GM21515 (cell line): ENCODE measurements at regions not wholly inside any gene's neighbourhood (a gene's known extent, or its start where the extent isn't known, plus 50 kb on each side); places are given as distances from the start of the nearest gene placed in this dataset.
"Not testable (repeated sequence)": the region's sequence is repeated elsewhere in the genome, so short reads cannot be mapped to it uniquely, and the experiment has no call there.

Experiments
- ATAC-seq: cut with Tn5 transposase; IDR thresholded peaks from one replicate; pipeline ENCODE4 v1.9.1; 2021; ENCODE audit not compliant: unreplicated experiment

- not testable (repeated sequence) for ATAC-seq
Measured at GRCh38 chr5:108532129-108532445, 150.2 kb upstream of the FBXL17 start.

- ATAC-seq = no peak
Measured at GRCh38 chr5:108531367-108532128, 149.7 kb upstream of the FBXL17 start.

GRCh38 chr5:108530706-108531105 lies 148.8 kb upstream of the FBXL17 start:
- ATAC-seq = no peak

- ATAC-seq = no peak
Measured at GRCh38 chr5:108529381-108529780, 147.5 kb upstream of the FBXL17 start.

- no peak for ATAC-seq
Measured at GRCh38 chr5:108528655-108529054, 146.8 kb upstream of the FBXL17 start.

- no peak for ATAC-seq
Measured at GRCh38 chr5:108524564-108524963, 142.7 kb upstream of the FBXL17 start.

- peak; percentile 33 for ATAC-seq
Measured at GRCh38 chr5:108523360-108523759, 141.5 kb upstream of the FBXL17 start.

- ATAC-seq = peak; percentile 53
Measured at GRCh38 chr5:108521841-108522506, 140.1 kb upstream of the FBXL17 start.

GRCh38 chr5:108521011-108521700 lies 139.3 kb upstream of the FBXL17 start:
- peak; percentile 86 for ATAC-seq

GRCh38 chr5:108516785-108517184 lies 134.9 kb upstream of the FBXL17 start:
- ATAC-seq = no peak

GRCh38 chr5:108515517-108516105 lies 133.7 kb upstream of the FBXL17 start:
- no peak for ATAC-seq

GRCh38 chr5:108508979-108509378 lies 127.1 kb upstream of the FBXL17 start:
- no peak for ATAC-seq

- ATAC-seq = no peak
Measured at GRCh38 chr5:108507631-108508030, 125.7 kb upstream of the FBXL17 start.

- no peak for ATAC-seq
Measured at GRCh38 chr5:108505608-108506007, 123.7 kb upstream of the FBXL17 start.

- no peak for ATAC-seq
Measured at GRCh38 chr5:108504974-108505373, 123.1 kb upstream of the FBXL17 start.

GRCh38 chr5:108503986-108504385 lies 122.1 kb upstream of the FBXL17 start:
- no peak for ATAC-seq

- not testable (repeated sequence) for ATAC-seq
Measured at GRCh38 chr5:108495615-108496014, 113.7 kb upstream of the FBXL17 start.

GRCh38 chr5:108487951-108488350 lies 106.1 kb upstream of the FBXL17 start:
- no peak for ATAC-seq

- ATAC-seq = no peak
Measured at GRCh38 chr5:108484035-108484434, 102.1 kb upstream of the FBXL17 start.

GRCh38 chr5:108481355-108481931 lies 99.5 kb upstream of the FBXL17 start:
- ATAC-seq = peak; percentile 66

GRCh38 chr5:108472237-108472636 lies 90.3 kb upstream of the FBXL17 start:
- no peak for ATAC-seq
